HG03175 (cell line): ENCODE measurements at regions not wholly inside any gene's neighbourhood (a gene's known extent, or its start where the extent isn't known, plus 50 kb on each side); places are given as distances from the start of the nearest gene placed in this dataset.
"Not testable (repeated sequence)": the region's sequence is repeated elsewhere in the genome, so short reads cannot be mapped to it uniquely, and the experiment has no call there.

Source experiments
- ATAC-seq: cut with Tn5 transposase; IDR thresholded peaks from one replicate; pipeline ENCODE4 v1.9.1; 2021; ENCODE audit warnings: mild to moderate bottlenecking, moderate library complexity; ENCODE audit not compliant: unreplicated experiment

- ATAC-seq, result no peak
These were observed 195.0 kb downstream of the BTBD3 start for GRCh38 chr20:12112665-12113064.

GRCh38 chr20:12113075-12113467 is 195.4 kb downstream of the BTBD3 start:
- no peak for ATAC-seq

- ATAC-seq, result no peak
These were observed 196.0 kb downstream of the BTBD3 start for GRCh38 chr20:12113468-12114371.

GRCh38 chr20:12129114-12129513 is 211.4 kb downstream of the BTBD3 start:
- not testable (repeated sequence) for ATAC-seq

- not testable (repeated sequence) for ATAC-seq
These were observed 211.8 kb downstream of the BTBD3 start for GRCh38 chr20:12129532-12129931.

GRCh38 chr20:12130781-12131180 is 213.1 kb downstream of the BTBD3 start:
- ATAC-seq, result no peak

- no peak for ATAC-seq
These were observed 215.9 kb downstream of the BTBD3 start for GRCh38 chr20:12133553-12133952.

- not testable (repeated sequence) for ATAC-seq
These were observed 228.3 kb downstream of the BTBD3 start for GRCh38 chr20:12145951-12146350.

- no peak for ATAC-seq
These were observed 235.3 kb downstream of the BTBD3 start for GRCh38 chr20:12152996-12153395.

GRCh38 chr20:12153628-12154027 is 235.9 kb downstream of the BTBD3 start:
- no peak for ATAC-seq

GRCh38 chr20:12156252-12156651 is 238.6 kb downstream of the BTBD3 start:
- ATAC-seq, result no peak

GRCh38 chr20:12159261-12159660 is 241.6 kb downstream of the BTBD3 start:
- ATAC-seq, result no peak

- no peak for ATAC-seq
These were observed 244.0 kb downstream of the BTBD3 start for GRCh38 chr20:12161734-12162133.

GRCh38 chr20:12166053-12166717 is 248.5 kb downstream of the BTBD3 start:
- no peak for ATAC-seq

GRCh38 chr20:12170406-12170805 is 252.7 kb downstream of the BTBD3 start:
- ATAC-seq, result no peak

GRCh38 chr20:12171923-12172524 is 254.3 kb downstream of the BTBD3 start:
- ATAC-seq, result no peak

GRCh38 chr20:12173347-12174012 is 255.8 kb downstream of the BTBD3 start:
- ATAC-seq, result no peak

GRCh38 chr20:12175538-12175937 is 257.8 kb downstream of the BTBD3 start:
- no peak for ATAC-seq

GRCh38 chr20:12177657-12178293 is 260.1 kb downstream of the BTBD3 start:
- ATAC-seq, result no peak

- ATAC-seq, result no peak
These were observed 262.0 kb downstream of the BTBD3 start for GRCh38 chr20:12179692-12180091.
